ENCODE measurements at regions not wholly inside any gene's neighbourhood (a gene's known extent, or its start where the extent isn't known, plus 50 kb on each side); places are given as distances from the start of the nearest gene placed in this dataset.

DNA sequence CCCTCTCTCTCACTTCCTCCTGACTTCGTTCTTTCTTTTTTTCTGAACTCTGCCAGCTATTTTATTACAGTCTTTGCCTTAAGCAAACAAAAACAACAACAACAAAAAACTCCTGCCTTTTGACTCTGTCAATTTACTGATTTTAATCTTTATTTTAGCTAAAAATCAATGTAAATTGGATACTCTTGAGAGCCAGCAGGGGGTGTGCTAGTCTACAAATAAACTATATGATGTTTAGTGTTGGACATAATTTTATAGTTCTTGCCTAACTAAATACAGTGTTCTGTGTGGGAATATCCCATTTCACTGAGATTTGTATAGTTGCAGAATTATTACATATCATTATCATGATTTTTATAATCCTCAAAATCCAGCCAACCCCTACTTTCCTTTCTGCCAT, 1199.9 kb upstream of the SPRY2 start:
- H3K9me3 Mint-ChIP-seq: peaks cover 0 to 7% (median 4%) of the 10 kb centered on the region in 7 donors
- intact Hi-C loops (cut with micrococcal nuclease): no loop called here
- DNase-seq: no peak
- Histone ChIP-seq H3K9me3 (replicated peaks in 1 of 2; ENCODE audit: control insufficient read depth in 1 of 2, insufficient read depth in 1 of 2, low read length in 2 of 2) (peaks cover 2 to 5% of the 10 kb centered on the region in 2 donors), H3K4me1 (ENCODE audit: control insufficient read depth in 1 of 2, insufficient read depth in 2 of 2, low read length in 2 of 2) (no peaks in the 10 kb centered on the region), H3K27ac (ENCODE audit: low read depth in 1 of 2, low read length in 2 of 2) (no peak overlapping the region), H3K36me3 (replicated peaks in 1 of 2; ENCODE audit: control insufficient read depth in 1 of 2, insufficient read depth in 2 of 2, low read length in 2 of 2) (no peaks in the 10 kb centered on the region), H4K20me1 (ENCODE audit: insufficient read depth, low read length) (no peaks in the 10 kb centered on the region), H3K4me2 (replicated peaks; ENCODE audit: extremely low read depth, low read length, poor library complexity, severe bottlenecking) (no peak overlapping the region), H3K4me3 (replicated peaks in 1 of 3; ENCODE audit: low read depth in 2 of 3, low read length in 3 of 3) (no peak overlapping the region), H3K9ac (ENCODE audit: insufficient read depth, low read length, poor library complexity, severe bottlenecking) (no peak overlapping the region), H3K79me2 (ENCODE audit: insufficient read depth, low read length) (no peaks in the 10 kb centered on the region), H2AFZ (ENCODE audit: insufficient read depth, low read depth, low read length, poor library complexity, severe bottlenecking) (no peak overlapping the region), H3K27me3 (ENCODE audit: control insufficient read depth in 2 of 2, insufficient read depth in 2 of 2, low read length in 2 of 2) (no peaks in the 10 kb centered on the region)
- H3K4me1 Mint-ChIP-seq: no peaks in the 10 kb centered on the region
- H3K36me3 Mint-ChIP-seq: no peaks in the 10 kb centered on the region
- no peak overlapping the region for H3K4me3 Mint-ChIP-seq
- H3K27ac Mint-ChIP-seq: no peak overlapping the region
- TF ChIP-seq CTCF (IDR thresholded peaks at IDR 0.05): no peak
- WGBS (ENCODE audit: insufficient coverage): no CpG with 5 or more reads among the region's 1 CpG
- H3K27me3 Mint-ChIP-seq (ENCODE audit: low read depth in 3 of 3): no peaks in the 10 kb centered on the region

DNA sequence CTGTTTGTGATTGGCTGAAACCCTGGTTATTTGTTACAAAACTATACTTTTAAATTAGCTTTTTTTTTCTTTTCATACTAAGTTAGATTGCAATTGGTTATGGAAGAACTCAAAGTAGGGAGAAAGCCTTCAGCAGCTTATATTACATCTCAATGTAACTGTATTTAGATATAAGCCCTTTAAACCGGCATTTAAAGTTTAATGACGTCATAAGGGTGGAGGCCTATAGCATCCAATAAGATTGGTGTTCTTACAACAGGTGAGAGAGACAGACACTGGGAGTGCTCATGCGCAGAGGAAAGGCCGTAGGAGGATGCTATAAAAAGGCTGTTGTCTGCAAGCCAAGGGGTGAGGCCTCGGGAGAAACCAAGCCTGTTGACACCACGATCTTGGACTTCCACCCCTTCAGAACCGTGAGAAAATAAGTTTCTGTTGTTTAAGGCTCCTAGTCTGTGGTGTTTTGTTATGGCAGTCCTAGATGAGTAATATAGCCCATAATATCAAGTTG, 1198.8 kb upstream of the SPRY2 start:
- Mint-ChIP-seq H3K36me3 (no peaks in the 10 kb centered on the region), H3K4me1 (no peaks in the 10 kb centered on the region), H3K4me3 (no peak overlapping the region), H3K27ac (no peak overlapping the region), H3K9me3 (peaks cover 0 to 6% (median 1%) of the 10 kb centered on the region in 7 donors), H3K27me3 (ENCODE audit: low read depth in 3 of 3) (no peaks in the 10 kb centered on the region)
- no peak overlapping the region for H3K4me3 ChIP-seq (replicated peaks in 1 of 3; ENCODE audit: low read depth in 2 of 3, low read length in 3 of 3)
- intact Hi-C loops (cut with micrococcal nuclease): no loop called here
- H4K20me1 ChIP-seq (ENCODE audit: insufficient read depth, low read length): no peaks in the 10 kb centered on the region
- no peak overlapping the region for H3K27ac ChIP-seq (ENCODE audit: low read depth in 1 of 2, low read length in 2 of 2)
- no peak overlapping the region for H3K4me2 ChIP-seq (replicated peaks; ENCODE audit: extremely low read depth, low read length, poor library complexity, severe bottlenecking)
- H3K4me1 ChIP-seq (ENCODE audit: control insufficient read depth in 1 of 2, insufficient read depth in 2 of 2, low read length in 2 of 2): no peaks in the 10 kb centered on the region
- no peak for DNase-seq
- H2AFZ ChIP-seq (ENCODE audit: insufficient read depth, low read depth, low read length, poor library complexity, severe bottlenecking): no peak overlapping the region
- no peak overlapping the region for H3K9ac ChIP-seq (ENCODE audit: insufficient read depth, low read length, poor library complexity, severe bottlenecking)
- WGBS (ENCODE audit: insufficient coverage): 88% methylated on average over 4 of the region's 7 CpGs
- H3K36me3 ChIP-seq (replicated peaks in 1 of 2; ENCODE audit: control insufficient read depth in 1 of 2, insufficient read depth in 2 of 2, low read length in 2 of 2): no peaks in the 10 kb centered on the region
- TF ChIP-seq CTCF (IDR thresholded peaks at IDR 0.05): no peak
- no peaks in the 10 kb centered on the region for H3K79me2 ChIP-seq (ENCODE audit: insufficient read depth, low read length)
- no peaks in the 10 kb centered on the region for H3K27me3 ChIP-seq (ENCODE audit: control insufficient read depth in 2 of 2, insufficient read depth in 2 of 2, low read length in 2 of 2)
- no peaks in the 10 kb centered on the region for H3K9me3 ChIP-seq (replicated peaks in 1 of 2; ENCODE audit: control insufficient read depth in 1 of 2, insufficient read depth in 1 of 2, low read length in 2 of 2)

Data from CD14-positive monocyte (primary cell).